ENCODE measurements at regions not wholly inside any gene's neighbourhood (a gene's known extent, or its start where the extent isn't known, plus 50 kb on each side); places are given as distances from the start of the nearest gene placed in this dataset.

DNA sequence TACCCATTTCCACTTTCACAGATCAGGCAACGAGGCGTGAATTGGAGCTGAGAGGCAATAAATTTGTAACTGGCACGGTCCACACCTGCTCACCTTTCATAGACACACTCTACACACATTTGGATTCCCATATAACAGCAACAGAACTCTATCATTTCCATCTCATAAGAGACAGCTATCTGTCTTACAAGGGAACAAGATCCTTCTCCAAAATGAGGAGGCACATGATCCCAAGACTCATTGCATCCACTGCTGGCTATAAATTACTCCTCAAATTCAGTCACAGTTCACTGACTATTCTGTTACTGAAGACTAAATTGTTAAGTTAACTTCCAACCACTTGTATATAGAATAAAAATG, 342.8 kb downstream of the MATN1 start:
- no peak overlapping the region for H3K27ac ChIP-seq (ENCODE audit: low read depth in 1 of 2, low read length in 2 of 2)
- no peak overlapping the region for H3K4me3 ChIP-seq (ENCODE audit: low read depth in 1 of 3, low read length in 3 of 3)
- DNase-seq (ENCODE audit: low spot score): no peak
- no peak overlapping the region for H3K9ac ChIP-seq (ENCODE audit: low read depth in 1 of 2, low read length in 2 of 2)
- H3K36me3 ChIP-seq (ENCODE audit: control insufficient read depth in 4 of 4, insufficient read depth in 3 of 4, low read depth in 1 of 4, low read length in 3 of 4): no peaks in the 10 kb centered on the region
- no peaks in the 10 kb centered on the region for H3K27me3 ChIP-seq (ENCODE audit: control insufficient read depth in 4 of 4, insufficient read depth in 4 of 4, low read length in 3 of 4)
- 1% methylated on average over 3 of the region's 3 CpGs for WGBS
- H3K4me1 ChIP-seq (ENCODE audit: control insufficient read depth in 4 of 4, insufficient read depth in 4 of 4, low read length in 3 of 4): no peaks in the 10 kb centered on the region
- no peak for TF ChIP-seq NR2F2 (IDR thresholded peaks at IDR 0.05)
- no peak for TF ChIP-seq FOXA2 (IDR thresholded peaks at IDR 0.05)
- TF ChIP-seq HNF4A (conservative IDR thresholded peaks at IDR 0.05): no peak
- TF ChIP-seq FOXA1 (IDR thresholded peaks at IDR 0.05): no peak
- TF ChIP-seq RXRA (IDR thresholded peaks at IDR 0.05): no peak
- TF ChIP-seq SP1 (IDR thresholded peaks at IDR 0.05): no peak
- H3K9me3 ChIP-seq (ENCODE audit: control insufficient read depth in 4 of 4, low read length in 3 of 4): no peaks in the 10 kb centered on the region

DNA sequence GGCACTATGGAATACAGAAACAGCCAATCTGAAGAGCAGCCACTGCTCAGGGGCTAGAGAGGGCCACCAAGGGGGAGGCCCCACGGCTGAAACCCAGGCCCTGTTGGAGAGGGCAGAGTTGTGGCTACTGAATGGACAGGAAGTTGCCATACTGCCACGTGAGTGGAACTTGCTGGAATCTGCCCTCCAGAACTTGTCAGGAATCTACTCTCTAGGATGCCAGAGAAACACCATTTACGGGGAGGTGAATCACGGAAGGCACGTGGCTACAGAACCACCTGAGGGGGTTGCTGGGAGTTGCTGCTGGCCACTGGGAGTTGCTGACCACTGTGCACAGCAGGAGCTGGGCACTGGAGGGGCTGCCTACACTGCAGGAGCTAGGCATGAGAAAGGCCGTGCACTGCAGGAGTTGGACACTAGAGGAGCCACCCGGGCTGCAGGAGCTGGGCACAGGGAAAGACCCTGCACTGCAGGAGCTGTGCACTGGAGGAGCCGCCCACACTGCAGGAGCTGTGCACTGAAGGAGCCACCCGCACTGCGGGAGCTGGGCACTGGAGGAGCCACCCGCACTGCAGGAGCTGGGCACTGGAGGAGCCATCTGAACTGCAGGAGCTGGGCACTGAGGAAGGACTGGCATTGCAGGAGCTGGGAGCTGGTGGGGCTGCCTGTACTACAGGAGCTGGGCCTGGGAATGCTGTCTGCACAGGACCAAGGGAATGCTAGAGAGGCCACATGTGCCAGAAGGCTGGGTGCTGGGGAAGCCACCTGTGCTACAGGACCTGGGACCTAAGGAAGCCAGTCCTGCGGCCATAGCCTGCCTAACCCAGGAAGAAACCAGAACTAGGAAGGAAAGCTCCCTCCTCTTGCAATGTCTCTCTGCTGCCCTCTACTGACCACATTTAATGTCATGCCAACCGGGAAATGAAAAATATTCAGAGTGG, 343.4 kb downstream of the MATN1 start:
- H3K36me3 ChIP-seq (ENCODE audit: control insufficient read depth in 4 of 4, insufficient read depth in 3 of 4, low read depth in 1 of 4, low read length in 3 of 4): no peaks in the 10 kb centered on the region
- H3K27me3 ChIP-seq (ENCODE audit: control insufficient read depth in 4 of 4, insufficient read depth in 4 of 4, low read length in 3 of 4): no peaks in the 10 kb centered on the region
- no peak overlapping the region for H3K9ac ChIP-seq (ENCODE audit: low read depth in 1 of 2, low read length in 2 of 2)
- peak; percentile 37 for DNase-seq (ENCODE audit: low spot score)
- H3K4me1 ChIP-seq (ENCODE audit: control insufficient read depth in 4 of 4, insufficient read depth in 4 of 4, low read length in 3 of 4): no peaks in the 10 kb centered on the region
- H3K9me3 ChIP-seq (ENCODE audit: control insufficient read depth in 4 of 4, low read length in 3 of 4): no peaks in the 10 kb centered on the region
- 61% methylated on average over 13 of the region's 13 CpGs for WGBS
- TF ChIP-seq RAD21 (IDR thresholded peaks at IDR 0.05) (peak; percentile 83 to 84), HNF4G (IDR thresholded peaks at IDR 0.05) (no peak)
- TF ChIP-seq, protein P1, sequence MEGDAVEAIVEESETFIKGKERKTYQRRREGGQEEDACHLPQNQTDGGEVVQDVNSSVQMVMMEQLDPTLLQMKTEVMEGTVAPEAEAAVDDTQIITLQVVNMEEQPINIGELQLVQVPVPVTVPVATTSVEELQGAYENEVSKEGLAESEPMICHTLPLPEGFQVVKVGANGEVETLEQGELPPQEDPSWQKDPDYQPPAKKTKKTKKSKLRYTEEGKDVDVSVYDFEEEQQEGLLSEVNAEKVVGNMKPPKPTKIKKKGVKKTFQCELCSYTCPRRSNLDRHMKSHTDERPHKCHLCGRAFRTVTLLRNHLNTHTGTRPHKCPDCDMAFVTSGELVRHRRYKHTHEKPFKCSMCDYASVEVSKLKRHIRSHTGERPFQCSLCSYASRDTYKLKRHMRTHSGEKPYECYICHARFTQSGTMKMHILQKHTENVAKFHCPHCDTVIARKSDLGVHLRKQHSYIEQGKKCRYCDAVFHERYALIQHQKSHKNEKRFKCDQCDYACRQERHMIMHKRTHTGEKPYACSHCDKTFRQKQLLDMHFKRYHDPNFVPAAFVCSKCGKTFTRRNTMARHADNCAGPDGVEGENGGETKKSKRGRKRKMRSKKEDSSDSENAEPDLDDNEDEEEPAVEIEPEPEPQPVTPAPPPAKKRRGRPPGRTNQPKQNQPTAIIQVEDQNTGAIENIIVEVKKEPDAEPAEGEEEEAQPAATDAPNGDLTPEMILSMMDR (IDR thresholded peaks at IDR 0.05; ENCODE audit: low read depth, low read length, missing input control): peak; percentile 87
- no peak overlapping the region for H3K4me3 ChIP-seq (ENCODE audit: low read depth in 1 of 3, low read length in 3 of 3)
- no peak overlapping the region for H3K27ac ChIP-seq (ENCODE audit: low read depth in 1 of 2, low read length in 2 of 2)

DNA sequence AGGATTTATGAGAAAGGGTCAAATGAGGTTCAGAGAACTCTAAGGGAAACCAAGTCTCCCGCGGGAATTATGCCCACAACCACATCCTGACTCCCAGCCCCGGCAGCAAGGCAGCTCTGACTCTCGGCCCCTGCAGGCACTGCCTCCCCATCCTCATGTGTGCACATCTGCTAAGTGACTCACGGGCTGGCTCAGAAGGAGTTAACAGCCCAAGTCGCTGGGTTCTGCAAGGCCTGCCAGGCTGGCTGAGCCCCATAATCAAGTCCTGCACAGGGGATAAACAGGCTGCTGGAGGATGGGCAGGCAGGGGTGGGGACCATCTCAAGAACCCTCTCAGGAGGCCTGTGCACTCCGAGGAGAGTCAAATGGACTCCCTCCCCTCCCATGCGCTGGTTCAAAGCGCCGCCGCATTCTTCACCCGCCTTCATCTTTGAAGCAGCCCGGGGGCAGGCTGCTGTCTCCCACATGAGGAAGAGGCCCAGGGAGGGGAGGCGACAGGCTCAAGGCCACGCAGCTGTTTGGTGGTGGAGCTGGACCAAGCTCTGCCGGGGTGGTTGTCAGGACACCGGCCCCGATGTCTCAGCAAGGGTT, 344.3 kb downstream of the MATN1 start:
- Histone ChIP-seq H3K4me3 (ENCODE audit: low read depth in 1 of 3, low read length in 3 of 3) (no peak overlapping the region), H3K4me1 (ENCODE audit: control insufficient read depth in 4 of 4, insufficient read depth in 4 of 4, low read length in 3 of 4) (no peaks in the 10 kb centered on the region), H3K9me3 (ENCODE audit: control insufficient read depth in 4 of 4, low read length in 3 of 4) (no peaks in the 10 kb centered on the region), H3K9ac (ENCODE audit: low read depth in 1 of 2, low read length in 2 of 2) (no peak overlapping the region), H3K27me3 (ENCODE audit: control insufficient read depth in 4 of 4, insufficient read depth in 4 of 4, low read length in 3 of 4) (no peaks in the 10 kb centered on the region), H3K36me3 (ENCODE audit: control insufficient read depth in 4 of 4, insufficient read depth in 3 of 4, low read depth in 1 of 4, low read length in 3 of 4) (no peaks in the 10 kb centered on the region), H3K27ac (ENCODE audit: low read depth in 1 of 2, low read length in 2 of 2) (no peak overlapping the region)
- no peak for DNase-seq (ENCODE audit: low spot score)
- WGBS: 67% methylated on average over 18 of the region's 18 CpGs
- TF ChIP-seq, protein P1 (IDR thresholded peaks at IDR 0.05; ENCODE audit: low read depth, low read length, missing input control): no peak
- TF ChIP-seq YY1 (IDR thresholded peaks at IDR 0.05) (no peak), HNF4G (IDR thresholded peaks at IDR 0.05) (no peak), NR2F2 (IDR thresholded peaks at IDR 0.05) (no peak), RXRA (IDR thresholded peaks at IDR 0.05) (no peak), SP1 (IDR thresholded peaks at IDR 0.05) (no peak), JUND (IDR thresholded peaks at IDR 0.05) (no peak), FOXA1 (IDR thresholded peaks at IDR 0.05) (no peak), RAD21 (IDR thresholded peaks at IDR 0.05) (no peak), HNF4A (conservative IDR thresholded peaks at IDR 0.05) (no peak), TAF1 (conservative IDR thresholded peaks at IDR 0.05) (no peak), EGR1 (IDR thresholded peaks at IDR 0.05; ENCODE audit: low read depth in 2 of 2) (no peak)
- TF ChIP-seq, protein P2, sequence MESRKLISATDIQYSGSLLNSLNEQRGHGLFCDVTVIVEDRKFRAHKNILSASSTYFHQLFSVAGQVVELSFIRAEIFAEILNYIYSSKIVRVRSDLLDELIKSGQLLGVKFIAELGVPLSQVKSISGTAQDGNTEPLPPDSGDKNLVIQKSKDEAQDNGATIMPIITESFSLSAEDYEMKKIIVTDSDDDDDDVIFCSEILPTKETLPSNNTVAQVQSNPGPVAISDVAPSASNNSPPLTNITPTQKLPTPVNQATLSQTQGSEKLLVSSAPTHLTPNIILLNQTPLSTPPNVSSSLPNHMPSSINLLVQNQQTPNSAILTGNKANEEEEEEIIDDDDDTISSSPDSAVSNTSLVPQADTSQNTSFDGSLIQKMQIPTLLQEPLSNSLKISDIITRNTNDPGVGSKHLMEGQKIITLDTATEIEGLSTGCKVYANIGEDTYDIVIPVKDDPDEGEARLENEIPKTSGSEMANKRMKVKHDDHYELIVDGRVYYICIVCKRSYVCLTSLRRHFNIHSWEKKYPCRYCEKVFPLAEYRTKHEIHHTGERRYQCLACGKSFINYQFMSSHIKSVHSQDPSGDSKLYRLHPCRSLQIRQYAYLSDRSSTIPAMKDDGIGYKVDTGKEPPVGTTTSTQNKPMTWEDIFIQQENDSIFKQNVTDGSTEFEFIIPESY (IDR thresholded peaks at IDR 0.05): no peak
- TF ChIP-seq, protein P3, sequence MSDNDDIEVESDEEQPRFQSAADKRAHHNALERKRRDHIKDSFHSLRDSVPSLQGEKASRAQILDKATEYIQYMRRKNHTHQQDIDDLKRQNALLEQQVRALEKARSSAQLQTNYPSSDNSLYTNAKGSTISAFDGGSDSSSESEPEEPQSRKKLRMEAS (IDR thresholded peaks at IDR 0.05): no peak
- TF ChIP-seq, protein P4, sequence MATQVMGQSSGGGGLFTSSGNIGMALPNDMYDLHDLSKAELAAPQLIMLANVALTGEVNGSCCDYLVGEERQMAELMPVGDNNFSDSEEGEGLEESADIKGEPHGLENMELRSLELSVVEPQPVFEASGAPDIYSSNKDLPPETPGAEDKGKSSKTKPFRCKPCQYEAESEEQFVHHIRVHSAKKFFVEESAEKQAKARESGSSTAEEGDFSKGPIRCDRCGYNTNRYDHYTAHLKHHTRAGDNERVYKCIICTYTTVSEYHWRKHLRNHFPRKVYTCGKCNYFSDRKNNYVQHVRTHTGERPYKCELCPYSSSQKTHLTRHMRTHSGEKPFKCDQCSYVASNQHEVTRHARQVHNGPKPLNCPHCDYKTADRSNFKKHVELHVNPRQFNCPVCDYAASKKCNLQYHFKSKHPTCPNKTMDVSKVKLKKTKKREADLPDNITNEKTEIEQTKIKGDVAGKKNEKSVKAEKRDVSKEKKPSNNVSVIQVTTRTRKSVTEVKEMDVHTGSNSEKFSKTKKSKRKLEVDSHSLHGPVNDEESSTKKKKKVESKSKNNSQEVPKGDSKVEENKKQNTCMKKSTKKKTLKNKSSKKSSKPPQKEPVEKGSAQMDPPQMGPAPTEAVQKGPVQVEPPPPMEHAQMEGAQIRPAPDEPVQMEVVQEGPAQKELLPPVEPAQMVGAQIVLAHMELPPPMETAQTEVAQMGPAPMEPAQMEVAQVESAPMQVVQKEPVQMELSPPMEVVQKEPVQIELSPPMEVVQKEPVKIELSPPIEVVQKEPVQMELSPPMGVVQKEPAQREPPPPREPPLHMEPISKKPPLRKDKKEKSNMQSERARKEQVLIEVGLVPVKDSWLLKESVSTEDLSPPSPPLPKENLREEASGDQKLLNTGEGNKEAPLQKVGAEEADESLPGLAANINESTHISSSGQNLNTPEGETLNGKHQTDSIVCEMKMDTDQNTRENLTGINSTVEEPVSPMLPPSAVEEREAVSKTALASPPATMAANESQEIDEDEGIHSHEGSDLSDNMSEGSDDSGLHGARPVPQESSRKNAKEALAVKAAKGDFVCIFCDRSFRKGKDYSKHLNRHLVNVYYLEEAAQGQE (IDR thresholded peaks at IDR 0.05): no peak
